Activated CD8-positive, alpha-beta memory T cell treated with anti-CD3 and anti-CD28 coated beads for 48 hours (primary cell): ENCODE measurements at regions not wholly inside any gene's neighbourhood (a gene's known extent, or its start where the extent isn't known, plus 50 kb on each side); places are given as distances from the start of the nearest gene placed in this dataset.
"Not testable (repeated sequence)": the region's sequence is repeated elsewhere in the genome, so short reads cannot be mapped to it uniquely, and the experiment has no call there.

Experiments
- DNase-seq, 3 experiments: peaks; one replicate each; pipeline ENCODE4 v3.0.0-alpha.2; 2020; ENCODE audit warnings: low read depth in 2 of 3, low spot score in 2 of 3

- no peak for DNase-seq
Measured at GRCh38 chr17:77288115-77288619, 147.4 kb downstream of the SEC14L1 start.

- not testable (repeated sequence) for DNase-seq
Measured at GRCh38 chr17:77290759-77291558, 150.2 kb downstream of the SEC14L1 start.

GRCh38 chr17:77291591-77292386, 151.0 kb downstream of the SEC14L1 start:
- DNase-seq: no peak

DNA sequence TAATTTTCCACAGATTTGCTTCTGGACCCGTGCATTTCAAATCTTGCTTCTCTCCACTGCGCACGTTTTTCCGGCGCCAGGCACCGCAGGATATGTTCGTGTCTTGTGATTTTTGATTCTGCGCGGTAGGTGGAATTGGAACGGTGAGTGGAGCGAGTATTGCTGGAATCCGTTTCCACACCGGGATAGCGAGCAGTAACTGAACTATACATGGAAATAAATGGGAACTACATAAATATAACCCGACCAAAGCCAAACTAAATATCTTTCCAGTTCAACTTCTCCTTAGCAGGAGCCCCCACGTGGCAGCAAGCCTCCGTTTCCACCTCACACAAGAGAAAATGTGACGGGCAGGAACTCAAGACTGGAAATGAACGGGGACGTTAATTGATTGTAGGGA, 154.0 kb downstream of the SEC14L1 start:
- no peak for DNase-seq

GRCh38 chr17:77295241-77295853, 154.6 kb downstream of the SEC14L1 start:
- DNase-seq: no peak

DNA sequence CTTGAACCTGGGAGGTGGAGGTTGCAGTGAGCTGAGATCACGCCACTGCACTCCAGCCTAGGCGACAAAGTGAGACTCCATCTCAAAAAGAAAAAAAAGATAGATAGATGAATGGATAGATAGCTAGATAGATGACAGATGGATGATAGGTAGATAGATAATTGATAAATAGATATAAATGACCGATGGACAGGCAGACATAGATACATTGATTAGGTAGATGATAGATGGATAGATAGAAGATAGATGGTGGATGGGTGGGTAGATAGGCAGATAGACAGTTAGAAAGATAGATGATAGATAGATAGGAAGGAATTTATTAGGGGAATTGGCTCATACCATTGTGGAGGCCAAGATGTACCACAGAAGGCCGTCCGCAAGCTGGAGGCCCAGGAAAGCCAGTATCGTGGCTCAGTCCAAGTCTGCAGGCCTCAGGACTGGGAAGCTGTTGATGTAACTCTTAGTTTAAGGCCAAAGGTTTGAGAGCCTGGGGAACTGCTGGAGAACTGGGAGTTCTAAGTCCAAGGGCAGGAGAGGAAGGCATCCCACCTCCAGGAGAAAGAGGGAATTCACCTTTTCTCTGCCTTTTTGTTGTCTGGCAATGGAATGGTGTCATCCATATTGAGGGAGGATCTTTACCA, 156.1 kb downstream of the SEC14L1 start:
- DNase-seq: no peak

- no peak for DNase-seq
Measured at GRCh38 chr17:77297693-77298666, 157.2 kb downstream of the SEC14L1 start.

- no peak for DNase-seq
Measured at GRCh38 chr17:77298811-77299210, 158.0 kb downstream of the SEC14L1 start.

GRCh38 chr17:77299256-77300015, 158.7 kb downstream of the SEC14L1 start:
- DNase-seq: no peak

DNA sequence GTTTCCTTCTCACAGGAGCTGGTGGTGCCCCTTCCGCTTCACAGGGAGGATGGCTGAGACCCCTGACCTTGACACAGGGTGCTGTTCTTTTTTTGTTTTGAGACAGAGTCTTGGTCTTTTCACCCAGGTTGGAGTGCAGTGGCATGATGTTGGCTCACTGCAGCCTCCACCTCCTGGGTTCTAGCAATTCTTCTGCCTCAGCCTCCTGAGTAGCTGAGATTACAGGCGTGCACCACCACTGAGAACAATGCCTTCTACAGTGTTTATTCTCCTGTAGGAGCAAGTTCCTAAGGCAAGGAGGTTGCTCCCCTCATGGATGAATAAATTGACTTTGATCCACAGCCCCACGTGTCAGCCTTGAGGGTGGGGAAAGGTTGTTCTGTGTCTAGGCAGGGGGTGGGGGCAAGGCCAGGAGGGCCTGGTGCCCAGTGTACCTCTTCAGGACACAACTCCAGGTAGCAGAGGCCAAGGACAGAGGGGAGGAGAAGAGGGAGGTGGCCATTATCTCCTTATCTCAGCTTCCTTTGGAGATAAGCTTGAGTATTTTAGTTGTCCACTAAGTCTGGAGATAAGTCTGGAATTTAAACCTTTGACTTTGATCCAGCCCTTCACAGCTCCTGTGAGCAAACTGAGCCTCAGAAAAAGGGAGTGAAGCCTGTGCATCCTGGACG, 159.4 kb downstream of the SEC14L1 start:
- no peak for DNase-seq

GRCh38 chr17:77301694-77302266, 161.0 kb downstream of the SEC14L1 start:
- no peak for DNase-seq

DNA sequence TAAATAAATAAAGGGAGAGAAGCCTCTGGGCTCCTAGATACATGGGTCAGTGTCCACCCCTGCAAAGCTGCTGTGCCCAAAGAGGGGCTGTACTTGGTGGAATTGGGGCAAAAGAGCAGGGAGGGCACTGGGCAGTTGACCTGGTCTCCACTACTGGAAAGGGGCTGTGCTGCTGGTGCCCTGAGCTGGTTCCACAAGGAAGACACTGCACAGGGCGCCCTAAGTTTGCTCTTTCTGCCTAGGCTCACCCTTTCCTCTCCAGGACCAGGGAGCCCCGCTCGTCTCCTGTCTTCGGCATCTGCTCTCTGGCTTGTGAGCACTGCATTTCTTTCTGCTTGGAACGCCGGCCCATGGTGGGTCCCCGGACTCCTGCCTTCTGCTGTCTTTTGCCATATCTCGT, 161.9 kb downstream of the SEC14L1 start:
- no peak for DNase-seq

GRCh38 chr17:77303620-77304019, 162.9 kb downstream of the SEC14L1 start:
- no peak for DNase-seq

GRCh38 chr17:77304051-77304745, 163.4 kb downstream of the SEC14L1 start:
- no peak for DNase-seq

DNA sequence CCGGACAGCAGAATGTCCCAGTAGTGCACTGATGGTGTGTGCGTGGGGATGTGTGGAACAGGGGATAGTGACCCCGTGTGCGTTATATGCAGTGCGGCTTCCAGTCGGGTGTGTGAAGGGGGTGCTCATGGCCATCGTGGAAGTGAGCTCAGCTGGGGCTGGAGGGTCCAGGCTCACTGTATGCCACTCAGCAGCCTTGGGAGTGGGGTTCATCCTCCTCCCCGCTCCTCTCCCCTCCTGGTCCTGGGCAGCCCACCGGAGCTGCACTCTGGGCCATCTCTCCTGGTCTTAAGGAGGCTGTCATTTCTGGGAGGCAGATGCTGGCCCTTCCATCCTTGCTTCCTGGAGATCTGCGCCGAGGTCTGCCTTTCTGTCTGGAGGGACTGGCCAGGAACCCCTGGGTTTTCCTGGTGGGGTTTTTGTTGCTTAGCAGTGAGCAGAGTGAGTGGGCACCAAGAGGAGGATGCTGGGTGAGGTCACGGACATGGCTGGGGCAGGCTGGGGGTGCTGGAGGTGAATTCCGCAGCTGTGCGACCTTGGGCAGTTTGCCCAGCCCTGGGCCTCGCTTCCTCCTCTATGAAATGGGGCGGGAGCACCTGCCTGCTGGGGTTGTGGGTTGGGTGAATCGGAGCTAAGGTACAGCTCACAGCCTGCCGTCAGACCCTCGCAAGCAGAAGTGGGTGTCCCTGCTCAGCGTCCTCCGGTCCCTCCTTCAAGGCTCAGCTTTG, 164.1 kb downstream of the SEC14L1 start:
- DNase-seq: no peak

DNA sequence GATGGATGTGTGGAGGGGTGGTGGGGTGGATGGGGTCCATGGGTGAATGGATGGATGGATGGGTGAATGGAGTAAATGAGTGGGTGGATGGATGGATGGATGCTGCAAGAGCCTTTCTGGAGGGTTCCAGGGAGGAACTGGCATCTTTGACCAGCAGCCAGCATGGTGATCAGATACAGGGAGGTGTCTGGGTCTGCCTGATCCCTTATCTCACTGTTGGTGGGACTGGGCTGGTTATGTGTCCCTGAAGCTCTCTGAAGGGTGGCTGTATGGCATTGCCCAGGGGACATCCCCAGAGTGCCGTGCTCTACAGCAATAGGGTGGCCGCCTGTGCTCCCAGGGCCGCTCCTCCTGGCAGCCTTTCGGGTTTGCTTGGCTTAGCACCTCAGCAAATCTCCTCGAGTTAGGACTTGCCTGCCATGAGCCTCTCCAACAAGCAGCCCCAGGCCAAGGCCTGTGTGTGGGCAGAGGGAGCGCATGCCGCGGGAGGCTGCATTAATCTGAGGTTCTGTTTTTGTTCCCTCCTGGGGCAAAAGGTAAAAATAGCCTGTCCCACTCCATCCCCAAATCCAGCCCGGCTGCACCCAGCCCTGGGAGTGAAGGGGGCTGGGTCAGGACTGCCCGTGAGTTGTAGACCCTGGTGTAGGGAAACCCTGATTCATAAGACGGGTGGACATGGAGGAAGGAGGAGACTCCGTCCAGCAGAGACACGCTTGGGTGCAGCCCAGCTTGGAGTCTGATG, 165.4 kb downstream of the SEC14L1 start:
- DNase-seq: no peak
